ENCODE measurements at regions not wholly inside any gene's neighbourhood (a gene's known extent, or its start where the extent isn't known, plus 50 kb on each side); places are given as distances from the start of the nearest gene placed in this dataset.

DNA sequence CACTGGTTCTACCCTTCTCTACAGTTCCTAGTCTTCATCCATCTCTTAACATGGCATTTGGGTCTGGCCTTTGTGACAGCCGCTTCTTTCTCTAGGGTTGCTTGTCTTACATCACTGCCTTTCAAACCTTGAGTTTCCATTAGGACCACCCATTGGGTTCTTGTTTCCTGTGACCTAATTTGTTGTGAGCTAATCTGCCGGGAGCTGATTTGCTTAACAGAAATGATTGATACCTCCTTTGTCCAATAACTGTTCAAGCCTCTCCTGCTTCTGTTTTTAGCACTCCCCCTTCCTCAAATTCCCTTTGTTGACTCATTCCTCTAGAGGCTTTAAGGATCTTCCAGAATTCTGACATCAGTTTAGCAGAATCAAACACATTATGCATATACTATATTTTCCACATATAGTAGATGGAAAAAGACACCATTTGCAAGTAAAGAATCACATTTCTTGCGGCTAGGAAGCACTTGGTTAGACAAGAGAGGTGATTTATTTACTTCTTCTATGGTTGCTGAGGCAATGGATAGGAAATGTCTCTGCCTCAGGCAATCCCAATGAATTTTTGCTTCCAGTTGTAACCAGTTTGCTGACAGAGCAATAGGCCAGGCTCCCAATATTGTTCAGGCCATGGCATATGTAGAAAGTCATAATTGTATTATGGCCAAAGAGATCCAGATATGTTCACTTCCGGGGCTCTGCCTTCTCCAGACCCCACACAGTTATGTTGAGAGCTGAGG lies 130.7 kb downstream of the SNX19 start:
- BruUV-seq (replicated peaks) = no TSS peak
- ChIA-PET CTCF (interaction anchor here (0.6 kb wide), 1 partner anchor 36 kb away, joined by 3 read pairs; no protein-coding TSS in a partner anchor), POLR2A (no interaction called here)
- H3K27me3 ChIP-seq (ENCODE audit: control insufficient read depth, insufficient read depth, low read length) = no peaks in the 10 kb centered on the region
- peaks cover 4% of the 10 kb centered on the region; the same call in 1 of the 2 replicates for H3K9me3 ChIP-seq (ENCODE audit: control insufficient read depth, insufficient read depth, low read depth, low read length)
- TF ChIP-seq, protein P1, sequence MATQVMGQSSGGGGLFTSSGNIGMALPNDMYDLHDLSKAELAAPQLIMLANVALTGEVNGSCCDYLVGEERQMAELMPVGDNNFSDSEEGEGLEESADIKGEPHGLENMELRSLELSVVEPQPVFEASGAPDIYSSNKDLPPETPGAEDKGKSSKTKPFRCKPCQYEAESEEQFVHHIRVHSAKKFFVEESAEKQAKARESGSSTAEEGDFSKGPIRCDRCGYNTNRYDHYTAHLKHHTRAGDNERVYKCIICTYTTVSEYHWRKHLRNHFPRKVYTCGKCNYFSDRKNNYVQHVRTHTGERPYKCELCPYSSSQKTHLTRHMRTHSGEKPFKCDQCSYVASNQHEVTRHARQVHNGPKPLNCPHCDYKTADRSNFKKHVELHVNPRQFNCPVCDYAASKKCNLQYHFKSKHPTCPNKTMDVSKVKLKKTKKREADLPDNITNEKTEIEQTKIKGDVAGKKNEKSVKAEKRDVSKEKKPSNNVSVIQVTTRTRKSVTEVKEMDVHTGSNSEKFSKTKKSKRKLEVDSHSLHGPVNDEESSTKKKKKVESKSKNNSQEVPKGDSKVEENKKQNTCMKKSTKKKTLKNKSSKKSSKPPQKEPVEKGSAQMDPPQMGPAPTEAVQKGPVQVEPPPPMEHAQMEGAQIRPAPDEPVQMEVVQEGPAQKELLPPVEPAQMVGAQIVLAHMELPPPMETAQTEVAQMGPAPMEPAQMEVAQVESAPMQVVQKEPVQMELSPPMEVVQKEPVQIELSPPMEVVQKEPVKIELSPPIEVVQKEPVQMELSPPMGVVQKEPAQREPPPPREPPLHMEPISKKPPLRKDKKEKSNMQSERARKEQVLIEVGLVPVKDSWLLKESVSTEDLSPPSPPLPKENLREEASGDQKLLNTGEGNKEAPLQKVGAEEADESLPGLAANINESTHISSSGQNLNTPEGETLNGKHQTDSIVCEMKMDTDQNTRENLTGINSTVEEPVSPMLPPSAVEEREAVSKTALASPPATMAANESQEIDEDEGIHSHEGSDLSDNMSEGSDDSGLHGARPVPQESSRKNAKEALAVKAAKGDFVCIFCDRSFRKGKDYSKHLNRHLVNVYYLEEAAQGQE (IDR thresholded peaks at IDR 0.05; ENCODE audit: insufficient read depth in 1 of 2, low read depth in 2 of 2, low read length in 1 of 2) = no peak
- TF ChIP-seq SIN3A (IDR thresholded peaks at IDR 0.05; ENCODE audit: borderline replicate concordance, insufficient read depth, low read depth, low read length) (no peak), TCF7L2 (IDR thresholded peaks at IDR 0.05; ENCODE audit: low read depth, low read length) (no peak), POLR2AphosphoS5 (IDR thresholded peaks at IDR 0.05; ENCODE audit: low read depth, low read length) (no peak)
- TF ChIP-seq, protein P2, sequence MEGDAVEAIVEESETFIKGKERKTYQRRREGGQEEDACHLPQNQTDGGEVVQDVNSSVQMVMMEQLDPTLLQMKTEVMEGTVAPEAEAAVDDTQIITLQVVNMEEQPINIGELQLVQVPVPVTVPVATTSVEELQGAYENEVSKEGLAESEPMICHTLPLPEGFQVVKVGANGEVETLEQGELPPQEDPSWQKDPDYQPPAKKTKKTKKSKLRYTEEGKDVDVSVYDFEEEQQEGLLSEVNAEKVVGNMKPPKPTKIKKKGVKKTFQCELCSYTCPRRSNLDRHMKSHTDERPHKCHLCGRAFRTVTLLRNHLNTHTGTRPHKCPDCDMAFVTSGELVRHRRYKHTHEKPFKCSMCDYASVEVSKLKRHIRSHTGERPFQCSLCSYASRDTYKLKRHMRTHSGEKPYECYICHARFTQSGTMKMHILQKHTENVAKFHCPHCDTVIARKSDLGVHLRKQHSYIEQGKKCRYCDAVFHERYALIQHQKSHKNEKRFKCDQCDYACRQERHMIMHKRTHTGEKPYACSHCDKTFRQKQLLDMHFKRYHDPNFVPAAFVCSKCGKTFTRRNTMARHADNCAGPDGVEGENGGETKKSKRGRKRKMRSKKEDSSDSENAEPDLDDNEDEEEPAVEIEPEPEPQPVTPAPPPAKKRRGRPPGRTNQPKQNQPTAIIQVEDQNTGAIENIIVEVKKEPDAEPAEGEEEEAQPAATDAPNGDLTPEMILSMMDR (IDR thresholded peaks at IDR 0.05) = no peak
- intact Hi-C loops (cut with micrococcal nuclease; ENCODE audit: unreplicated experiment) = no loop called here
- no peak for DNase-seq (ENCODE audit: low read depth, low spot score)
- ATAC-seq = no peak
- H3K4me3 ChIP-seq (ENCODE audit: low read depth in 2 of 2, low read length in 2 of 2) = no peak overlapping the region
- no peaks in the 10 kb centered on the region for H3K36me3 ChIP-seq (ENCODE audit: control insufficient read depth, insufficient read depth, low read length)
- peaks cover 16% of the 10 kb centered on the region for H3K4me1 ChIP-seq (ENCODE audit: control insufficient read depth, insufficient read depth, low read length)
- in situ Hi-C loops (cut with HindIII; ENCODE audit: low pct_unique_long_range_greater_than_20kb, low sequenced_read_pairs) = no loop called here
- H3K27ac ChIP-seq (ENCODE audit: low read length) = no peak overlapping the region; the same call in 1 of the 2 replicates

DNA sequence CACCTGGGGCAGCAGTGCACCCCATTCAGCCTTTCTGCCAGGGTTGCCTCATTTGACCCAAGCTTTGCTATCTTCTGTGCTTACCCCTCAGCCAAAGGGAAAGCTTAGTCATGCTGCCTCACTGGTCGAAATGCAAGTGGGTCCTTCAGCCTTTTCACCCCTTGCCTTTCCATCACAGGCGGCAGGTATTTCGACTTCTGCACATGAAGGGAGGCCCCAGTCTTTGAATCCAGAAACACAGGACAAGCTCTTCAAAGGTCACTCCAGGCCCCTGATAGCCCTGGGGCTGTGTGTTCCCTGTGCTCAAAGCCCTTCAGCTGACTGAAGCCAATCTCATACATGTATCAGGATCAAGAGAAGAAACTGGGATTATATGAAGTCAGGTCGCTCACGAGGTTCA lies 129.7 kb downstream of the SNX19 start:
- intact Hi-C loops (cut with micrococcal nuclease; ENCODE audit: unreplicated experiment) = no loop called here
- DNase-seq (ENCODE audit: low read depth, low spot score) = no peak
- CTCF ChIA-PET = no interaction called here

More for the DNA sequence above, 129.7 kb downstream of the SNX19 start:
- Histone ChIP-seq H3K27me3 (ENCODE audit: control insufficient read depth, insufficient read depth, low read length) (no peaks in the 10 kb centered on the region), H3K9me3 (ENCODE audit: control insufficient read depth, insufficient read depth, low read depth, low read length) (peaks cover 10% of the 10 kb centered on the region; the same call in 1 of the 2 replicates), H3K4me1 (ENCODE audit: control insufficient read depth, insufficient read depth, low read length) (peaks cover 16% of the 10 kb centered on the region), H3K27ac (ENCODE audit: low read length) (peak overlapping the region; percentile 42), H3K36me3 (ENCODE audit: control insufficient read depth, insufficient read depth, low read length) (no peaks in the 10 kb centered on the region), H3K4me3 (ENCODE audit: low read depth in 2 of 2, low read length in 2 of 2) (no peak overlapping the region)
- POLR2A ChIA-PET = no interaction called here
- no TSS peak for BruUV-seq (replicated peaks)
- in situ Hi-C loops (cut with HindIII; ENCODE audit: low pct_unique_long_range_greater_than_20kb, low sequenced_read_pairs) = no loop called here
- no peak for ATAC-seq
- TF ChIP-seq, protein P1 (IDR thresholded peaks at IDR 0.05; ENCODE audit: insufficient read depth in 1 of 2, low read depth in 2 of 2, low read length in 1 of 2) = no peak
- TF ChIP-seq, protein P2 (IDR thresholded peaks at IDR 0.05) = no peak
- TF ChIP-seq TCF7L2 (IDR thresholded peaks at IDR 0.05; ENCODE audit: low read depth, low read length) (no peak), SIN3A (IDR thresholded peaks at IDR 0.05; ENCODE audit: borderline replicate concordance, insufficient read depth, low read depth, low read length) (no peak), POLR2AphosphoS5 (IDR thresholded peaks at IDR 0.05; ENCODE audit: low read depth, low read length) (no peak)

Data from Panc1 (cell line).